Hepatocyte (in vitro differentiated cells): ENCODE measurements at regions not wholly inside any gene's neighbourhood (a gene's known extent, or its start where the extent isn't known, plus 50 kb on each side); places are given as distances from the start of the nearest gene placed in this dataset.

ENCODE experiments used
- EZH2 ChIP-seq: fragments of 200-600 bp; sonication (generic); IDR thresholded peaks from 2 replicates; pipeline ENCODE4 v1.6.1; 2016; ENCODE audit warnings: antibody characterized with exemption, mild to moderate bottlenecking, borderline replicate concordance
- EZH2phosphoT487 ChIP-seq: fragments of 200-600 bp; sonication (generic); IDR thresholded peaks from one replicate; pipeline ENCODE4 v1.6.1; 2018; ENCODE audit warnings: antibody characterized with exemption, mild to moderate bottlenecking, low read depth, moderate library complexity; ENCODE audit not compliant: unreplicated experiment, severe bottlenecking
- TF ChIP-seq, protein P1 (sequence below): fragments of 200-600 bp; sonication (generic); IDR thresholded peaks from 2 replicates; pipeline ENCODE4 v1.5.1; 2016; ENCODE audit warnings: antibody characterized with exemption, mild to moderate bottlenecking; ENCODE audit not compliant: poor library complexity

DNA sequence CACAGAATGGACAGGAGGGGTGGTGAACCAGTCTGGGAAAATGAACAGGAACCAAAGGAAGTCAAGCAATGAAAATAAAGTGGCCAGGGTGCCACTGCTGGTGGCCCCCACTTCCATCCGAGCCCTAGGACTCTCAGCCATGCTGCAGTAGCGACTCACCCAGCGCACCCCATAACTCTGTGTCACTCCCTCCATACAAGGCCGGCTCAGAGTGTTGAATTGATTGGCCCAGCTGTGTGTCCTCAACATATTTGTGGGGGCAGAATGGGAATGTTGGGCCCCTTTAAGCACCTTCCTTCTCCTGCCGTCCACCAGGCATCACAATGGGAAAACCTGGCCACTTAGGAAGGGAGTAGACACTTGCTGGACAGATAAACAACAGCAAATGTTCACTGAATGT lies 169.0 kb upstream of the SDK2 start:
- TF ChIP-seq, protein P1, sequence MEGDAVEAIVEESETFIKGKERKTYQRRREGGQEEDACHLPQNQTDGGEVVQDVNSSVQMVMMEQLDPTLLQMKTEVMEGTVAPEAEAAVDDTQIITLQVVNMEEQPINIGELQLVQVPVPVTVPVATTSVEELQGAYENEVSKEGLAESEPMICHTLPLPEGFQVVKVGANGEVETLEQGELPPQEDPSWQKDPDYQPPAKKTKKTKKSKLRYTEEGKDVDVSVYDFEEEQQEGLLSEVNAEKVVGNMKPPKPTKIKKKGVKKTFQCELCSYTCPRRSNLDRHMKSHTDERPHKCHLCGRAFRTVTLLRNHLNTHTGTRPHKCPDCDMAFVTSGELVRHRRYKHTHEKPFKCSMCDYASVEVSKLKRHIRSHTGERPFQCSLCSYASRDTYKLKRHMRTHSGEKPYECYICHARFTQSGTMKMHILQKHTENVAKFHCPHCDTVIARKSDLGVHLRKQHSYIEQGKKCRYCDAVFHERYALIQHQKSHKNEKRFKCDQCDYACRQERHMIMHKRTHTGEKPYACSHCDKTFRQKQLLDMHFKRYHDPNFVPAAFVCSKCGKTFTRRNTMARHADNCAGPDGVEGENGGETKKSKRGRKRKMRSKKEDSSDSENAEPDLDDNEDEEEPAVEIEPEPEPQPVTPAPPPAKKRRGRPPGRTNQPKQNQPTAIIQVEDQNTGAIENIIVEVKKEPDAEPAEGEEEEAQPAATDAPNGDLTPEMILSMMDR = no peak
- TF ChIP-seq EZH2phosphoT487 = no peak
- TF ChIP-seq EZH2 = no peak
